HG03565 (cell line): ENCODE measurements at regions not wholly inside any gene's neighbourhood (a gene's known extent, or its start where the extent isn't known, plus 50 kb on each side); places are given as distances from the start of the nearest gene placed in this dataset.
A peak's percentile ranks its signal among the peaks of the same experiment; 100 is the strongest.
"Not testable (repeated sequence)": the region's sequence is repeated elsewhere in the genome, so short reads cannot be mapped to it uniquely, and the experiment has no call there.

ENCODE experiments used
- ATAC-seq: cut with Tn5 transposase; IDR thresholded peaks from one replicate; pipeline ENCODE4 v1.9.1; 2021; ENCODE audit warnings: mild to moderate bottlenecking, moderate library complexity; ENCODE audit not compliant: unreplicated experiment

- ATAC-seq = no peak
Observed at GRCh38 chr2:107685421-107685986, 141.2 kb upstream of the RGPD4 start.

GRCh38 chr2:107687073-107687472 is 139.6 kb upstream of the RGPD4 start:
- ATAC-seq = no peak

- ATAC-seq = no peak
Observed at GRCh38 chr2:107688135-107688534, 138.6 kb upstream of the RGPD4 start.

- no peak for ATAC-seq
Observed at GRCh38 chr2:107693604-107694003, 133.1 kb upstream of the RGPD4 start.

- ATAC-seq = no peak
Observed at GRCh38 chr2:107694667-107695066, 132.0 kb upstream of the RGPD4 start.

GRCh38 chr2:107697385-107697784 is 129.3 kb upstream of the RGPD4 start:
- no peak for ATAC-seq

- ATAC-seq = no peak
Observed at GRCh38 chr2:107698861-107699260, 127.8 kb upstream of the RGPD4 start.

- no peak for ATAC-seq
Observed at GRCh38 chr2:107700073-107700472, 126.6 kb upstream of the RGPD4 start.

GRCh38 chr2:107711941-107712340 is 114.8 kb upstream of the RGPD4 start:
- ATAC-seq = no peak

- ATAC-seq = peak; percentile 70
Observed at GRCh38 chr2:107712857-107713256, 113.8 kb upstream of the RGPD4 start.

GRCh38 chr2:107717661-107718060 is 109.0 kb upstream of the RGPD4 start:
- ATAC-seq = no peak

GRCh38 chr2:107719141-107719540 is 107.6 kb upstream of the RGPD4 start:
- no peak for ATAC-seq

- no peak for ATAC-seq
Observed at GRCh38 chr2:107719836-107720235, 106.9 kb upstream of the RGPD4 start.

- no peak for ATAC-seq
Observed at GRCh38 chr2:107721178-107721577, 105.5 kb upstream of the RGPD4 start.

- ATAC-seq = no peak
Observed at GRCh38 chr2:107721586-107721985, 105.1 kb upstream of the RGPD4 start.

GRCh38 chr2:107725824-107726223 is 100.9 kb upstream of the RGPD4 start:
- ATAC-seq = not testable (repeated sequence)

- no peak for ATAC-seq
Observed at GRCh38 chr2:107727318-107727717, 99.4 kb upstream of the RGPD4 start.

GRCh38 chr2:107728586-107728985 is 98.1 kb upstream of the RGPD4 start:
- ATAC-seq = no peak

- ATAC-seq = no peak
Observed at GRCh38 chr2:107729440-107729839, 97.3 kb upstream of the RGPD4 start.

- no peak for ATAC-seq
Observed at GRCh38 chr2:107730898-107731297, 95.8 kb upstream of the RGPD4 start.

- ATAC-seq = no peak
Observed at GRCh38 chr2:107731435-107731834, 95.3 kb upstream of the RGPD4 start.

- ATAC-seq = no peak
Observed at GRCh38 chr2:107735201-107735600, 91.5 kb upstream of the RGPD4 start.

- no peak for ATAC-seq
Observed at GRCh38 chr2:107737756-107738155, 88.9 kb upstream of the RGPD4 start.
